GM12892 (cell line): ENCODE measurements at regions not wholly inside any gene's neighbourhood (a gene's known extent, or its start where the extent isn't known, plus 50 kb on each side); places are given as distances from the start of the nearest gene placed in this dataset.

Experiments used
- DNase-seq: peaks from one replicate; pipeline ENCODE4 v3.0.0; 2011; ENCODE audit not compliant: insufficient read length
- FAIRE-seq: peaks from 2 replicates; lab custom pipeline; 2011; peaks lifted over from hg19 to GRCh38; lab: Jason Lieb, UNC
- POLR2A ChIP-seq: IDR thresholded peaks from 2 replicates; pipeline ENCODE4 v1.6.1; 2011; ENCODE audit warnings: low read depth, low read length, control low read depth
- POLR2AphosphoS5 ChIP-seq: IDR thresholded peaks from 2 replicates; pipeline ENCODE4 v1.6.1; 2011; ENCODE audit warnings: low read depth, low read length, control low read depth
- TAF1 ChIP-seq: IDR thresholded peaks from 2 replicates; pipeline ENCODE4 v1.6.1; 2011; ENCODE audit warnings: low read depth, mild to moderate bottlenecking, control low read depth, low read length, borderline replicate concordance

- no peak for DNase-seq
- FAIRE-seq, result no peak
- TF ChIP-seq POLR2AphosphoS5, result no peak
- TF ChIP-seq TAF1, result no peak
- no peak for TF ChIP-seq POLR2A
These were observed 195.4 kb downstream of the TFAP2A start for GRCh38 chr6:10219510-10219909.

DNA sequence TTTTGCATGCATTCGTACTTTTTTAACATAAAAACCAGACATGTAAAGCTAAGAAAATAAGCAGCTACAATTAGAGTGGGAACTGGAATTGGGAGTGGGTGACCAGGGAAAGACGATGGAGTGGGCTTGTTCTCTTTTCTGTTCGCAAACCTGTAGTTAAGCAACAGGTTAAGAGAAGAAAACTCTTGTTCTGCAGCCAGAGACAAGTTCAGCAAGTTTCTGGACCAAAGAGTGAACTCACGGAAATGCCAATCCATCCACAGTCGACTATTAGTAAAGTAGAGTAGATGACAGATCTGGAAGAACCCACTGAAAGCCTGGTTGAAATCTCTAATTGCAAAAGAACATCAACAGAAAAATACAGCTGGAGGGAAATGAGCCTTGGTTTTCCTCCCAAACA lies 197.8 kb downstream of the TFAP2A start:
- DNase-seq (no peak), FAIRE-seq (no peak)
- TF ChIP-seq POLR2A, result no peak
- no peak for TF ChIP-seq POLR2AphosphoS5
- TF ChIP-seq TAF1, result no peak

DNA sequence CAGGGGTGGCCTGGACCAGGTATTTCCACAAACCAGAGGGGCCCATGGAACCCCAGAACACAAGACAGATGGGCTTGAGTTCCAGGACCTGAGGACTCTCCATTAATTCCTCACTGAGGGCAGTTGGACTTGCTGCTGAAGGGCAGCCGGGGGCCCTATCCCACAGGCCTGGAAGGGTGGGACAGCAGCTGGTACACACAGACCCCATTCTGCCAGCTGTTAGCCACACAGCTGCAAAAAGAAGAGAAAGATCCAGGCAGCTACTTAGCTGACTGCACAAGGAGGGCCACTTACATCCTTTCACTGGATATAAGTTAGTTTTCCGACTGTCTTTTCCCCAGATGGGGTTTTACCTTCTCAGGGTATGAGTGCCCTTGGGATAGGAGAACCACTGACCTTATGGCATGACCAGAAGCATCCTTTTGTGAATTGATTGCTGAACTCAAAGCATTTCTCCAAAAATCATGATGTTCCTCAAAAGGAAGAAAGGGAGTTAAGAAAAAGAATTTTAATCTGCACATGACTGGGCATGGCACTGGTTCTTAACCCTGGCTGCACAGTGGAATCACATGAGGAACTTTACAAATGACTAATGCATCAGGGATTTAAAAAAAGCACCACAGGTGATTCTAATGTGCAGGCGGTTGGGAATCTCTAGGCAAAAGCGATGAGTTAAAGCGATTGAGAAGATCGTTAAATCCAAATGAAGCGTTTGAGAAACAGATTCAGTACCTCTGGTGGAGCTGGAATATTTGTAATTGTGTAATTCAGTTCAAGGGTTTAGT lies 199.4 kb downstream of the TFAP2A start:
- FAIRE-seq (no peak), DNase-seq (no peak)
- TF ChIP-seq POLR2AphosphoS5 (no peak), TAF1 (no peak), POLR2A (no peak)

DNA sequence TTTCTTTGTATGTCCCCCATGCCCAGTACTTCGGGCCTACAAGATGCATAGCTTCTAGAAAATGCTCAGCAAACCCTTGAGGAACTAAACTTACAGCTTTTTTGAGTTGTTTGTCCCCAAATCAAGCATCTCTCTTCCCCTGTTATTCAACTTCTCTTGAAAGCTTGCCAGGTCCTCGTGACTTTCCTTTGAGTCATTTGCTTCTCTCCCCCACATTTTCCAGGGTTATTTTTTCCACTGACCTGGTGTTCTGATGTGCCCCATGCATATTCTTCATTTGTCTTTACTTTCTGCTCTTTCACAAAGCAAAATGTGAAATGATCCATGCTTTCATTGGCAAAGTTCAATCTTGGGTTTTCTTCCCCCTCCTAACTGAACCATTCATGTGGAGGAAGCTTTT lies 204.8 kb downstream of the TFAP2A start:
- no peak for TF ChIP-seq POLR2AphosphoS5
- TF ChIP-seq TAF1, result no peak
- TF ChIP-seq POLR2A, result no peak
- FAIRE-seq, result no peak
- DNase-seq, result no peak

GRCh38 chr6:10205892-10206291 lies 209.0 kb downstream of the TFAP2A start:
- FAIRE-seq (no peak), DNase-seq (no peak)
- TF ChIP-seq TAF1 (no peak), POLR2AphosphoS5 (no peak), POLR2A (no peak)

DNA sequence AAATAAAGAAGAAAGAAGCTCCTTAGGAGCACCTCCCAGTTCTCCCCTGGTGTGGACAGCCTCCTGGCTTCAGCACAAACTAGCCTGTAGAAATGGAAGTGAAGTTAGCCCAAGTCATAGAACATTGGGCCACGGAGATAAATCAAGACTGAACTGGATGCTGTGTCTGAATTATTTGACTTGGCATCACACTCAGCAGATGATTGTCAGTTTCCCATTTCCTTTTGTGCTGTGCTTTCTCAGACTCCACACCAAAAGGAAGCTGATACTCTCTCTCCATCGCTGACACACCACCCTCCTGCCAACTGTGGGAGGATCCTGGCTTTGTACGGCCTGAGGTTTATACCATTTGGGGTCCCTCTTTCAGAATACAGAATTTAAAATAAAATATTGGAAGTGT lies 209.8 kb downstream of the TFAP2A start:
- DNase-seq (no peak), FAIRE-seq (no peak)
- TF ChIP-seq POLR2A, result no peak
- no peak for TF ChIP-seq TAF1
- no peak for TF ChIP-seq POLR2AphosphoS5

DNA sequence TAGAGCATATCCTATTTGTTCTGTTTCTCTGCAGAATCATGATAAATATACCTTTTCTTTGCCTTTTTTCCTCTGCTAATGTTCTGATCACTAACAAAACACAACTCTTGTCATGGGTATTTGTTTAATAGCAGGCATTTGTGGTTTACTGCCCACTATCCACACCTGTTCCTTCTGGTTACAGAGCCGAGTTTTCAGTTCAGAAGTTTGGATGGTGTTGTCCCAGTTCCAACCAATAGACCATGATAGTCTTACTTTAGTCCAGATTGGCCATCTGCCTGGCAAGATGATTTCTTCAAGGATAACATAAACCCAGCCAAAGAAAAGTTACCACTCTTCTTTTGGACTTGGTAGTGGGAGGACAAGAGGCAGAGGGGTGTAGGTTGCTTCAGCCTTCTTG lies 211.2 kb downstream of the TFAP2A start:
- FAIRE-seq (no peak), DNase-seq (no peak)

GRCh38 chr6:10202581-10202980 lies 212.3 kb downstream of the TFAP2A start:
- no peak for DNase-seq

More for the DNA sequence above, 211.2 kb downstream of the TFAP2A start:
- TF ChIP-seq POLR2A (no peak), POLR2AphosphoS5 (no peak), TAF1 (no peak)

DNA sequence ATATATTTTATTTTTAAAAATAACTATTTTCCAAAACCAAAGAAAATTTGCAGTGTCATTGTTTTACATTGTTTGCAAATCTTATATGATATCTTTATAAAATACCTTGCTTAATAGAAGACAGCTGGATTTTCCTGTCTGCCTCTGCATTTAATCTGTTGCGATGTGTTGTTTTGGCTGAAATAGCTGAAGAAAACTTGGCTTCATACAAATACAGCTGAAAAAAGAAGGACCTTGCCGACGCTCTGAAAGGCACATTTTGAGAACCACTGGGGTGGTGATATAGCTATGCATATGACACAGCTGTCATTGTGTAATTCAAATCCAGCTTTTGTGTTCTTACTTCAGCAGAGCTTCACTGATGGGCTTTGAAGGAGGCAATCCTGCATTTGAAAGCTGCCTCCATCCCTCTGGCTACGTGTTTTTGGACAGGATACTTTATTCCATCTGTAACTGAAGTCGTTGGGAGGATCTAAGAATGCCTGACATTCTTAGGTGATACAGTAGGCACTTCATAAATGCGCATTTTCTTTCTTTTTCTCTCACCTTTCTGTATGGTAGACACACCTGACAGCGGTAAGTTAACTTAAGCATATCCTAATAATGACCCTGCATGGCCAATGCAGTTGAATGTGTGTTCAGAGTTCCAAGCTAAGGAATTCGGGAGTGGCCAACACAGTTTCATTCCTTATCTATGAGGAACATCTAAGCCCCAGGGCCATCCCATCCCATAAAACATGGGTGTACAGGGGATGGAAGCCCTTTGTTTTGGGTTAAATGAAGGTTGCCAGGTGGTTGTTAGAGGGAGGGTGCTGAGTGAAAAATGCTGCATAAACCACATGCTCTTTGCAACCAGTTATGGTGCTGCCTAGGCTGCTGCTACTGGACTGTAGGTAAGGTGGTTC lies 213.0 kb downstream of the TFAP2A start:
- no peak for DNase-seq
- TF ChIP-seq TAF1 (no peak), POLR2A (no peak), POLR2AphosphoS5 (no peak)
- no peak for FAIRE-seq

More at GRCh38 chr6:10202581-10202980, 212.3 kb downstream of the TFAP2A start:
- FAIRE-seq, result no peak
- TF ChIP-seq POLR2A (no peak), TAF1 (no peak), POLR2AphosphoS5 (no peak)

DNA sequence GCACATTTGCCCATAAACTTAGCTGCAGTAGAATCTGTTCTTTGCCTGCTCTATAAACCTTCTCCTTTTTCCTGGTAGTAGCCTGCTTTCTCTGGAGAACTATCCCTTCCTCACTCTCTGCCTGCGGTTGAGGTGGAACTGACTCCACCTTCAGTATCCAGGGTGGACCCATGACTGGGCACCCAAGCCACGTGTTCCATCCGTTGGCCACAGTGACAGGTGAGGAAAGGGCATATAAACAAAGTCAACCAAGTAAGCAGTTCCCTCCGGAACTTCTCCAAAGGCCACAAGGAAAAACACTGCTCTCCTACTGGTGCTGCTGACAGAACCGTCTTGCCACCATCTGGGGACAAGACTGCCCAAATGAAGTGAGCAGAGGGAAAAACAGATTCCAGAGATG lies 218.8 kb downstream of the TFAP2A start:
- no peak for FAIRE-seq
- DNase-seq, result no peak
- no peak for TF ChIP-seq TAF1
- no peak for TF ChIP-seq POLR2AphosphoS5
- TF ChIP-seq POLR2A, result no peak

DNA sequence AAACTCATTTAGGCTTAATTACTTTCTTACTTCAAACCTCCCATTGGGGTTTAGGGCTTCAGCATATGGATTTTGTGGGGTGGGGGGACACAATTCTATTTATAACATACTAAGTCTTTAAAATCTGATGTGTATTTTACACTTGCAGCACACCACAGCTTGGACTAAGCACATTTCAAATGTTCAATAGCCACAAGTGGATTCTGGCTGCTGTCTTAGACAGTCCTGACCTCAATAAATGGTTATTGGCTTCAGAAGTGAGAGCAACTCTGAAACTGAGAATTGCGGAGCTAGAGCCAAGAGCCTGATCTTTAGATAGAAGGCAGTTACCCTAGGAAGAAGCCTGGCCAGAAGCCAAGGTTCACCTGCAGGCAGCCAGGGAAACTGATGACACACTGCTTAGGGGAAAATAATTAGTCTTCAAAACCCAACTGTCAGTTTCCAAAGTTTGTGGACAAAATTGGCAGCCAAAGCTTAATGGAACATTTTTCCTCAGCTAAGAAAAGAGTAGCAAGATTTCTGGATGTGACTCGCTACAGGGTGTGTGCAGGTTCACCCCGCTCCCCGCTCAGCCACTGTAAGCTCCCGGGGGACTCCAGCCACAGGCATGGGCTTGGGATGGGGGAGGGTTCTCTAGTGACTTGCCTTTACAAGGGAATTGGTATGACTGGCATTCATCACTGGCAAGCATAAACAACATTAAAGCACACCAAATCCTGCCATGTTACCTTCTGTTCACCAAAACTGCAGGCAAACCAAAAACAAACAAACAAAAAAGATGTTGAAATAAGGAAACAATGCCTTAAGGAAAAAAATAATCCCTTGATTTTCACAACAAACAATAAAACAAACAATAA lies 219.8 kb downstream of the TFAP2A start:
- DNase-seq (no peak), FAIRE-seq (no peak)
- TF ChIP-seq POLR2A (no peak), TAF1 (no peak), POLR2AphosphoS5 (no peak)
